ENCODE measurements at regions not wholly inside any gene's neighbourhood (a gene's known extent, or its start where the extent isn't known, plus 50 kb on each side); places are given as distances from the start of the nearest gene placed in this dataset.

GRCh38 chr3:31250116-31250777 is 282.5 kb upstream of the STT3B start:
- DNase-seq (ENCODE audit: low read depth): no peak

GRCh38 chr3:31251083-31251482 is 281.6 kb upstream of the STT3B start:
- no peak for DNase-seq (ENCODE audit: low read depth)

- no peak for DNase-seq (ENCODE audit: low read depth)
Observed at GRCh38 chr3:31252216-31253185, 280.2 kb upstream of the STT3B start.

GRCh38 chr3:31253782-31254181 is 278.9 kb upstream of the STT3B start:
- no peak for DNase-seq (ENCODE audit: low read depth)

- no peak for DNase-seq (ENCODE audit: low read depth)
Observed at GRCh38 chr3:31254483-31254882, 278.2 kb upstream of the STT3B start.

- DNase-seq (ENCODE audit: low read depth): no peak
Observed at GRCh38 chr3:31255007-31255581, 277.6 kb upstream of the STT3B start.

GRCh38 chr3:31262201-31262600 is 270.5 kb upstream of the STT3B start:
- DNase-seq (ENCODE audit: low read depth): no peak

GRCh38 chr3:31263897-31264296 is 268.8 kb upstream of the STT3B start:
- no peak for DNase-seq (ENCODE audit: low read depth)

- no peak for DNase-seq (ENCODE audit: low read depth)
Observed at GRCh38 chr3:31265646-31266428, 266.9 kb upstream of the STT3B start.

GRCh38 chr3:31268868-31269267 is 263.9 kb upstream of the STT3B start:
- DNase-seq (ENCODE audit: low read depth): no peak

- DNase-seq (ENCODE audit: low read depth): no peak
Observed at GRCh38 chr3:31270010-31270409, 262.7 kb upstream of the STT3B start.

GRCh38 chr3:31274326-31275024 is 258.2 kb upstream of the STT3B start:
- DNase-seq (ENCODE audit: low read depth): no peak

- no peak for DNase-seq (ENCODE audit: low read depth)
Observed at GRCh38 chr3:31275038-31275572, 257.6 kb upstream of the STT3B start.

GRCh38 chr3:31275583-31275982 is 257.1 kb upstream of the STT3B start:
- no peak for DNase-seq (ENCODE audit: low read depth)

- DNase-seq (ENCODE audit: low read depth): no peak
Observed at GRCh38 chr3:31277582-31277981, 255.1 kb upstream of the STT3B start.

- no peak for DNase-seq (ENCODE audit: low read depth)
Observed at GRCh38 chr3:31278532-31278931, 254.2 kb upstream of the STT3B start.

GRCh38 chr3:31284776-31285175 is 247.9 kb upstream of the STT3B start:
- DNase-seq (ENCODE audit: low read depth): no peak

GRCh38 chr3:31285833-31286486 is 246.8 kb upstream of the STT3B start:
- DNase-seq (ENCODE audit: low read depth): no peak

- DNase-seq (ENCODE audit: low read depth): no peak
Observed at GRCh38 chr3:31288224-31288623, 244.5 kb upstream of the STT3B start.

GRCh38 chr3:31288641-31289100 is 244.1 kb upstream of the STT3B start:
- DNase-seq (ENCODE audit: low read depth): peak; percentile 59

- DNase-seq (ENCODE audit: low read depth): no peak
Observed at GRCh38 chr3:31289584-31289983, 243.1 kb upstream of the STT3B start.

Data from HS-27A (cell line).